ENCODE measurements at regions not wholly inside any gene's neighbourhood (a gene's known extent, or its start where the extent isn't known, plus 50 kb on each side); places are given as distances from the start of the nearest gene placed in this dataset.

GRCh38 chr7:1321411-1322239 lies 89.0 kb downstream of the UNCX start:
- Histone ChIP-seq H3K36me3 (ENCODE audit: control insufficient read depth, insufficient read depth, low read length) (no peaks in the 10 kb centered on the region), H3K9ac (ENCODE audit: extremely low read depth, low read length, poor library complexity, severe bottlenecking) (no peak overlapping the region), H3K4me1 (ENCODE audit: control insufficient read depth, insufficient read depth, low read length) (no peaks in the 10 kb centered on the region), H3K27me3 (ENCODE audit: control insufficient read depth, insufficient read depth, low read length, poor library complexity, severe bottlenecking) (no peaks in the 10 kb centered on the region), H3K9me3 (ENCODE audit: control insufficient read depth, low read length) (no peaks in the 10 kb centered on the region), H3K4me3 (ENCODE audit: low read length) (no peak overlapping the region), H3K27ac (ENCODE audit: low read depth, low read length) (peak overlapping the region; percentile 32)
- TF ChIP-seq CTCF (conservative IDR thresholded peaks at IDR 0.05) = no peak
- H3K27me3 Mint-ChIP-seq (ENCODE audit: insufficient read depth) = no peaks in the 10 kb centered on the region
- 91 to 94% methylated on average over 22 to 39 of the region's 39 CpGs for WGBS, 2 experiments (ENCODE audit: insufficient coverage in 1 of 2, insufficient read length in 1 of 2)
- no peak overlapping the region for H3K4me3 Mint-ChIP-seq
- no peaks in the 10 kb centered on the region for H3K9me3 Mint-ChIP-seq
- no peaks in the 10 kb centered on the region for H3K36me3 Mint-ChIP-seq (ENCODE audit: low read depth)
- no peaks in the 10 kb centered on the region for H3K4me1 Mint-ChIP-seq
- no peak for DNase-seq
- no peak overlapping the region for H3K27ac Mint-ChIP-seq

- WGBS, 2 experiments (ENCODE audit: insufficient coverage in 1 of 2, insufficient read length in 1 of 2) = 90 to 91% methylated on average over 18 to 34 of the region's 35 CpGs
- H3K27ac ChIP-seq (ENCODE audit: low read depth, low read length) = peak overlapping the region; percentile 89
- Mint-ChIP-seq H3K4me1 (no peaks in the 10 kb centered on the region), H3K27me3 (ENCODE audit: insufficient read depth) (no peaks in the 10 kb centered on the region), H3K4me3 (no peak overlapping the region), H3K9me3 (no peaks in the 10 kb centered on the region), H3K36me3 (ENCODE audit: low read depth) (no peaks in the 10 kb centered on the region), H3K27ac (no peak overlapping the region)
- H3K9ac ChIP-seq (ENCODE audit: extremely low read depth, low read length, poor library complexity, severe bottlenecking) = no peak overlapping the region
- no peak for DNase-seq
- H3K9me3 ChIP-seq (ENCODE audit: control insufficient read depth, low read length) = no peaks in the 10 kb centered on the region
- no peaks in the 10 kb centered on the region for H3K4me1 ChIP-seq (ENCODE audit: control insufficient read depth, insufficient read depth, low read length)
- no peak for TF ChIP-seq CTCF (conservative IDR thresholded peaks at IDR 0.05)
- no peaks in the 10 kb centered on the region for H3K27me3 ChIP-seq (ENCODE audit: control insufficient read depth, insufficient read depth, low read length, poor library complexity, severe bottlenecking)
- no peaks in the 10 kb centered on the region for H3K36me3 ChIP-seq (ENCODE audit: control insufficient read depth, insufficient read depth, low read length)
- no peak overlapping the region for H3K4me3 ChIP-seq (ENCODE audit: low read length)
These were observed 89.8 kb downstream of the UNCX start for GRCh38 chr7:1322240-1323110.

- no peaks in the 10 kb centered on the region for H3K27me3 ChIP-seq (ENCODE audit: control insufficient read depth, insufficient read depth, low read length, poor library complexity, severe bottlenecking)
- no peaks in the 10 kb centered on the region for H3K4me1 Mint-ChIP-seq
- no peak overlapping the region for H3K4me3 ChIP-seq (ENCODE audit: low read length)
- H3K9me3 Mint-ChIP-seq = peaks cover 6% of the 10 kb centered on the region
- no peak for TF ChIP-seq CTCF (conservative IDR thresholded peaks at IDR 0.05)
- H3K9ac ChIP-seq (ENCODE audit: extremely low read depth, low read length, poor library complexity, severe bottlenecking) = no peak overlapping the region
- no peak overlapping the region for H3K4me3 Mint-ChIP-seq
- H3K36me3 Mint-ChIP-seq (ENCODE audit: low read depth) = no peaks in the 10 kb centered on the region
- no peaks in the 10 kb centered on the region for H3K36me3 ChIP-seq (ENCODE audit: control insufficient read depth, insufficient read depth, low read length)
- H3K27ac ChIP-seq (ENCODE audit: low read depth, low read length) = peak overlapping the region; percentile 89
- no peak overlapping the region for H3K27ac Mint-ChIP-seq
- DNase-seq = no peak
- H3K4me1 ChIP-seq (ENCODE audit: control insufficient read depth, insufficient read depth, low read length) = no peaks in the 10 kb centered on the region
- H3K27me3 Mint-ChIP-seq (ENCODE audit: insufficient read depth) = no peaks in the 10 kb centered on the region
- no peaks in the 10 kb centered on the region for H3K9me3 ChIP-seq (ENCODE audit: control insufficient read depth, low read length)
- WGBS, 2 experiments (ENCODE audit: insufficient coverage in 1 of 2, insufficient read length in 1 of 2) = 88 to 92% methylated on average over 43 to 63 of the region's 63 CpGs
These were observed 90.7 kb downstream of the UNCX start for GRCh38 chr7:1323178-1324027.

Data from endodermal cell (in vitro differentiated cells).